GM12864 (cell line): ENCODE measurements at regions not wholly inside any gene's neighbourhood (a gene's known extent, or its start where the extent isn't known, plus 50 kb on each side); places are given as distances from the start of the nearest gene placed in this dataset.

Experiments used
- DNase-seq: peaks from one replicate; pipeline ENCODE4 v3.0.0-alpha.2; 2011; ENCODE audit warnings: low read depth
- H3K4me3 ChIP-seq: 2 replicates; pipeline ENCODE4 v1.5.1; 2011; ENCODE audit warnings: mild to moderate bottlenecking, low read depth, low read length, control low read depth
- CTCF ChIP-seq: IDR thresholded peaks from 2 replicates; pipeline ENCODE4 v1.5.1; 2011; ENCODE audit warnings: low read depth, mild to moderate bottlenecking, moderate library complexity, low read length, control low read depth, inconsistent platforms; ENCODE audit errors: missing control alignments

DNA sequence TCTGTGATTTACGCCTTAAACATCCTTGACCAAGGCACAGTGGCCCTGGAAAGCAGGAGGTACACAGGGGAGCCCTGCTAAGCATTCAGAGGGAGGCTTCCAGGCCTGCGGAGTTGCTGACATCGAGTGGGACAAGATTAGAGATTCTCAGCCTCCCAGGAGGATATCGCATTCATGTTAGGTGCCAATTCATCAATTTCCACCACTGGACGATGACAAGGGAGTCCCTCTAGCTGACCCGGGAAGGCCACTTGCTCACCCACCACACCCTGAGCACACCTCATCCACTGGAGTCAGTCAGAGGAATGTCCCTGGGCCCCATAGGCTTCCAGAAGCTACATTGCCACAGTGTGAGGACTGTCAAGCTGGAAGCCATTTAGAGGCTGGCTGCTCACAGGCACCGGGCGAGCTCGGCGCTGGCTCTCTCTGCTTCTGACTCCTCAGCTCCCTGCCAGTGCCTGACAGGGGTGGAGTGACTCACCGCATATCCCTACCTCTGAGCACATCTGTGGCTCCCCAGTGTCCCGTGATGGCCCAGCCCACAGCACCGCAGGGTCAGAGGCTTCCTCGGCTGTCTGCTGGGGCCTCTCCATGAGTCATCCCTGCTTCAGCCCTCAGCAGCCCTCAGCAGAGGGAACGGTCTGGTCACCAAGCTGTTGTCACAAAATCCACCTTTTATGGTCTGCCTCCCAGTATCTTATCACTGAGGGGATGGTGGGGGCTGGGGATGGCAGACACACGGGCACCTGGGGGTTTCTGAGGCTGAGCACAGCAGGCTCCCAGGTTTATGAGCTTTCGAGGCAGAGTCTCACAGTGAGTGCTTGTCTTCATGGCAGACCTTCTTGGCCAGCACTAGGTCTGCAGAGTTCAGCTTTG, 117.5 kb downstream of the ZNF608 start:
- DNase-seq: no peak
- no peak overlapping the region for H3K4me3 ChIP-seq
- no peak for TF ChIP-seq CTCF

DNA sequence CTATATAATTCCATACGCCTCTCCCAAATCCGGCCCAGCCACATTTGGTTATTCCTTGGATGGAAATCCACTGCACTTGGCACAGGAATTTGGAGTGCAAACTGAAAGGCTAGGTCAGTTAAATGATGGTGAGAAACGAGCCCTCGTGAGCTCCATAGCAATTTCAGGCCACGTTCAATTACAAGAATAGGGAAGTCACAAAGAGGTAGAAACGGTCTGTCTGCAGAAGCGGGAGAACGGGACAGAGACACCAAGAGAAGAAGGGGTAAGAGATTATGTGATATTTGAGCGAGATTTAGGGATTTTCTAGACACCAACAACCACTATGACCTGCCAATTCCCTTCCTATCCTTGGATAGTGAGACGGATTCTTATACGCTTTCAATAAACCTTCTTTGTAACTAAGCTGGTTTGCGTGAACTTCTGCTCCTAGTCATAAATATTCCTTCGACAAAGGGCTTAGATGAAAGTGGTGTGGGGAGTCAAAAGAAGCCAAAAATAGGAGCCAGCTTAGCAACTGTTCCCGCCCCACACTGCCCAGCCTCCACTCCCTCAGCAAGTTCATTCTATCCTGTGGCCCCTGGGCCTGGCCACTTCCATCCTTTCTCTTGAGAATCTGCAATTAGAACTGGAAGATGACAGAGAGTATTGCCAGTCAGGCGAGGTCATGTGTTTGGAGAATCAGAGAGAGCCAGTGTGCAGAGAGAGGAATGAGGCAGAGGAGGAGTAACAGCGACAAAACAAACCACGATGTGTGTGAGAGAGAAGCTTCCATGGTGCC, 118.4 kb downstream of the ZNF608 start:
- no peak for TF ChIP-seq CTCF
- DNase-seq: no peak
- no peak overlapping the region for H3K4me3 ChIP-seq

DNA sequence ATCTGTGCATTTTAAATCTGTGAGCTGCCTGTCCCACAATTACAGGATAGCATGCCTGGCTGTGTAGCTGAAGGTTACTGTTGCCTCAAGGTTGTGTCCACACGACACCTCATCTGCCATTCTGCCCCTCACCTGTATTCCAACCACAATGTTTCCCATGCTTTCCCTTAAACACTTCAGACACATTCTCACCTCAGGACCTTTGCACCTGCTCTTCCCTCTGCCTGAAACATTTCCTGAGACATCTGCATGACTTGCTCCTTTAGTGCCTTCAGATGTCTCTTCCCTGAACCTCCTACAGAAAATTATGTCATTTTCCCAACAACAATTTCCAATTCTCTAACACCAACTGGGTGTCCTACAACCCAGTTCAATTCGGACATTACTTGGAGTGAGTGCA, 120.4 kb downstream of the ZNF608 start:
- TF ChIP-seq CTCF: no peak
- no peak for DNase-seq
- H3K4me3 ChIP-seq: no peak overlapping the region

DNA sequence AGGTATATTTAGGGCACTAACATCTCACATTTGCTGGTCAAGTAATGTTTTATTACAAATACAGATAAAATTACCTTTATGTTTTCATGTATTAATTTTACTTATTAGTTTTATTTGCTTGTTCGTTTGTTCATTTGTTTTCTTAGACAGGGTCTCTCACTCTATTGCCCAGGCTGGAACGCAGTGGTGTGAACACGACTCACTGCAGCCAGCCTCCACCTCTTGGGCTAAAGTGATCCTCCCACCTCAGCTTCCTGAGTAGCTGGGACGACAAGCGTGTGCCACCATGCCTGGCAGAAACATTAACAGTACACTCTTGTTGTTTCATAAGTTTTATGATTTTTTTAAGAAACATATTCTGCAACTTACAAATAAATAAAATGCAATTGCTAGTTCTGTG, 123.2 kb downstream of the ZNF608 start:
- TF ChIP-seq CTCF: no peak
- no peak overlapping the region for H3K4me3 ChIP-seq
- no peak for DNase-seq

GRCh38 chr5:124622851-124623250, 123.6 kb downstream of the ZNF608 start:
- TF ChIP-seq CTCF: no peak
- DNase-seq: no peak
- no peak overlapping the region for H3K4me3 ChIP-seq

DNA sequence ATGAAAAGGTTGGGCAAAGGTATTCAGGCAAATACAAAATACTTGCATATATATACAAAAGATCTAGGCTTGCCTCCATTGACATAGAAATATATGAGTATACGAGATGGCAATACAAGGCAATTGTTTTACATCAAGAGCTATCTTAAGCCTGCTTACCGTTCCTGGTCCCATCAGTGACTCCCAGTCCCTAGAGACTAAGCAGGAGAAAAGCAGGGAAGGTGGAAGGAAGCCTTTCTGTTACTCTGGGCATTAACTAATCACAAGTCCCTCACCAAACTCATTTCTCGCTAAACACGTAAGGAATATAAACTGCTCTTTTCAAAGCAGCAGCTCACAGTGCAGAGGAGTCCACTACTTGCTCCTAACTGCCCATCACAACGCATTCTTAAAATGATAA, 125.2 kb downstream of the ZNF608 start:
- no peak for DNase-seq
- no peak for TF ChIP-seq CTCF
- no peak overlapping the region for H3K4me3 ChIP-seq
